Lung microvascular endothelial cell (primary cell): ENCODE measurements at regions not wholly inside any gene's neighbourhood (a gene's known extent, or its start where the extent isn't known, plus 50 kb on each side); places are given as distances from the start of the nearest gene placed in this dataset.

Experiments used
- DNase-seq, 2 donors: peaks; one replicate each; pipeline versions ENCODE4 v3.0.0 to v3.0.0-alpha.2; 2010; ENCODE audit warnings: low read depth in 2 of 2

- DNase-seq = no peak
Observed at GRCh38 chr18:72187956-72188355, 356.2 kb downstream of the CBLN2 start.

- no peak for DNase-seq
Observed at GRCh38 chr18:72181241-72181764, 362.8 kb downstream of the CBLN2 start.

- DNase-seq = no peak
Observed at GRCh38 chr18:72180689-72181088, 363.5 kb downstream of the CBLN2 start.

- DNase-seq = no peak
Observed at GRCh38 chr18:72174972-72175649, 369.0 kb downstream of the CBLN2 start.

GRCh38 chr18:72171596-72171995, 372.5 kb downstream of the CBLN2 start:
- no peak for DNase-seq

- no peak for DNase-seq
Observed at GRCh38 chr18:72161691-72162090, 382.5 kb downstream of the CBLN2 start.

- no peak for DNase-seq
Observed at GRCh38 chr18:72160510-72161445, 383.4 kb downstream of the CBLN2 start.

- no peak for DNase-seq
Observed at GRCh38 chr18:72155327-72155726, 388.8 kb downstream of the CBLN2 start.

GRCh38 chr18:72154926-72155325, 389.2 kb downstream of the CBLN2 start:
- no peak for DNase-seq

- DNase-seq = no peak
Observed at GRCh38 chr18:72152935-72153334, 391.2 kb downstream of the CBLN2 start.

GRCh38 chr18:72147830-72148229, 396.3 kb downstream of the CBLN2 start:
- no peak for DNase-seq

GRCh38 chr18:72140007-72140406, 404.1 kb downstream of the CBLN2 start:
- no peak for DNase-seq

GRCh38 chr18:72128649-72129048, 415.5 kb downstream of the CBLN2 start:
- no peak for DNase-seq

- DNase-seq = no peak
Observed at GRCh38 chr18:72122103-72122502, 422.0 kb downstream of the CBLN2 start.

GRCh38 chr18:72119082-72119481, 425.1 kb downstream of the CBLN2 start:
- DNase-seq = no peak

GRCh38 chr18:72114801-72115594, 429.1 kb downstream of the CBLN2 start:
- DNase-seq = no peak

GRCh38 chr18:72107647-72108383, 436.3 kb downstream of the CBLN2 start:
- peak in 1 of 2 donors; percentile 0 for DNase-seq

GRCh38 chr18:72104851-72105250, 439.3 kb downstream of the CBLN2 start:
- DNase-seq = no peak

- DNase-seq = no peak
Observed at GRCh38 chr18:72102412-72102811, 441.7 kb downstream of the CBLN2 start.

GRCh38 chr18:72100465-72101004, 443.6 kb downstream of the CBLN2 start:
- no peak for DNase-seq

- no peak for DNase-seq
Observed at GRCh38 chr18:72091369-72091768, 452.8 kb downstream of the CBLN2 start.
